ENCODE measurements at regions not wholly inside any gene's neighbourhood (a gene's known extent, or its start where the extent isn't known, plus 50 kb on each side); places are given as distances from the start of the nearest gene placed in this dataset.

GRCh38 chr3:152677491-152677890 lies 157.4 kb upstream of the P2RY1 start:
- Histone ChIP-seq H3K4me1 (ENCODE audit: insufficient read depth) (no peaks in the 10 kb centered on the region), H3F3A (replicated peaks; ENCODE audit: low read depth) (no peaks in the 10 kb centered on the region), H3K79me2 (replicated peaks; ENCODE audit: insufficient read depth) (no peaks in the 10 kb centered on the region), H2AFZ (no peak overlapping the region), H3K36me3 (ENCODE audit: insufficient read depth) (no peaks in the 10 kb centered on the region), H3K4me3 (no peak overlapping the region), H3K9me2 (ENCODE audit: insufficient read depth) (peaks cover 9% of the 10 kb centered on the region; the same call in 1 of the 2 replicates), H3K4me2 (no peak overlapping the region), H4K20me1 (replicated peaks; ENCODE audit: insufficient read depth) (no peaks in the 10 kb centered on the region), H3K27ac (ENCODE audit: low read depth) (no peak overlapping the region), H3K27me3 (ENCODE audit: insufficient read depth) (no peaks in the 10 kb centered on the region)
- Mint-ChIP-seq H3K9me3 (no peaks in the 10 kb centered on the region), H3K4me3 (no peak overlapping the region), H3K27me3 (ENCODE audit: insufficient read depth, low read depth, poor library complexity) (no peaks in the 10 kb centered on the region), H3K36me3 (ENCODE audit: low read depth) (no peaks in the 10 kb centered on the region), H3K27ac (no peak overlapping the region), H3K4me1 (peaks cover 3% of the 10 kb centered on the region)
- ATAC-seq (no peak), DNase-seq (ENCODE audit: low spot score) (no peak)
- TF ChIP-seq ZNF331 (CRISPR knock-in tag; IDR thresholded peaks at IDR 0.05; ENCODE audit: low read depth) (no peak), STAT1 (IDR thresholded peaks at IDR 0.05; ENCODE audit: unreplicated experiment) (no peak), JUNB (IDR thresholded peaks at IDR 0.05; ENCODE audit: unreplicated experiment) (no peak), CREB1 (CRISPR knock-in tag; IDR thresholded peaks at IDR 0.05; ENCODE audit: low read depth) (no peak), POLR2AphosphoS5 (IDR thresholded peaks at IDR 0.05; ENCODE audit: low read depth) (no peak), EZH2phosphoT487 (IDR thresholded peaks at IDR 0.05; ENCODE audit: unreplicated experiment) (no peak)
- TF ChIP-seq, protein P1, sequence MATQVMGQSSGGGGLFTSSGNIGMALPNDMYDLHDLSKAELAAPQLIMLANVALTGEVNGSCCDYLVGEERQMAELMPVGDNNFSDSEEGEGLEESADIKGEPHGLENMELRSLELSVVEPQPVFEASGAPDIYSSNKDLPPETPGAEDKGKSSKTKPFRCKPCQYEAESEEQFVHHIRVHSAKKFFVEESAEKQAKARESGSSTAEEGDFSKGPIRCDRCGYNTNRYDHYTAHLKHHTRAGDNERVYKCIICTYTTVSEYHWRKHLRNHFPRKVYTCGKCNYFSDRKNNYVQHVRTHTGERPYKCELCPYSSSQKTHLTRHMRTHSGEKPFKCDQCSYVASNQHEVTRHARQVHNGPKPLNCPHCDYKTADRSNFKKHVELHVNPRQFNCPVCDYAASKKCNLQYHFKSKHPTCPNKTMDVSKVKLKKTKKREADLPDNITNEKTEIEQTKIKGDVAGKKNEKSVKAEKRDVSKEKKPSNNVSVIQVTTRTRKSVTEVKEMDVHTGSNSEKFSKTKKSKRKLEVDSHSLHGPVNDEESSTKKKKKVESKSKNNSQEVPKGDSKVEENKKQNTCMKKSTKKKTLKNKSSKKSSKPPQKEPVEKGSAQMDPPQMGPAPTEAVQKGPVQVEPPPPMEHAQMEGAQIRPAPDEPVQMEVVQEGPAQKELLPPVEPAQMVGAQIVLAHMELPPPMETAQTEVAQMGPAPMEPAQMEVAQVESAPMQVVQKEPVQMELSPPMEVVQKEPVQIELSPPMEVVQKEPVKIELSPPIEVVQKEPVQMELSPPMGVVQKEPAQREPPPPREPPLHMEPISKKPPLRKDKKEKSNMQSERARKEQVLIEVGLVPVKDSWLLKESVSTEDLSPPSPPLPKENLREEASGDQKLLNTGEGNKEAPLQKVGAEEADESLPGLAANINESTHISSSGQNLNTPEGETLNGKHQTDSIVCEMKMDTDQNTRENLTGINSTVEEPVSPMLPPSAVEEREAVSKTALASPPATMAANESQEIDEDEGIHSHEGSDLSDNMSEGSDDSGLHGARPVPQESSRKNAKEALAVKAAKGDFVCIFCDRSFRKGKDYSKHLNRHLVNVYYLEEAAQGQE (IDR thresholded peaks at IDR 0.05; ENCODE audit: unreplicated experiment): no peak

DNA sequence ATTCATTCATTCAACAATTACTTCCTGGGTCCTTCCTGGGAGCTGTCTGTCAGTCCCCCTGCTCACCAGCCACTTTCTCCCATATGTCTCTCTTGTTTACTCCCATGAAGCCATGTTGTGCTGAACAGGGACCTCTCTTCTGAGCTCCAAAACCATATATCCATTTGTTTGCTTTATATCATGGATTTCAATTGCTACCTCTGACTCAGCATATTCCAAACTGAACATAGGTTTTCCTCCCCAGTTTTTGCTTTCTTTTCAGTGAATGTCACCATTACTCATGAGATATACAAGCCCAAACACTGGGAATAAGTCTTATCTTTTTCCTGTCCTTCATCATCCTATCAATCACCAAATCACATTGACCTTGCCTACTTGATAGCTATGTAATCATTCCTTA lies 152.5 kb upstream of the P2RY1 start:
- Histone ChIP-seq H3K9me2 (ENCODE audit: insufficient read depth) (peaks cover 8% of the 10 kb centered on the region; the same call in 1 of the 2 replicates), H2AFZ (no peak overlapping the region), H3K79me2 (replicated peaks; ENCODE audit: insufficient read depth) (no peaks in the 10 kb centered on the region), H3K27me3 (ENCODE audit: insufficient read depth) (no peaks in the 10 kb centered on the region), H3K27ac (ENCODE audit: low read depth) (no peak overlapping the region), H3F3A (replicated peaks; ENCODE audit: low read depth) (no peaks in the 10 kb centered on the region), H3K4me1 (ENCODE audit: insufficient read depth) (no peaks in the 10 kb centered on the region), H4K20me1 (replicated peaks; ENCODE audit: insufficient read depth) (no peaks in the 10 kb centered on the region), H3K4me3 (no peak overlapping the region), H3K36me3 (ENCODE audit: insufficient read depth) (no peaks in the 10 kb centered on the region), H3K4me2 (no peak overlapping the region)
- no peaks in the 10 kb centered on the region for H3K27me3 Mint-ChIP-seq (ENCODE audit: insufficient read depth, low read depth, poor library complexity)
- no peak for ATAC-seq
- H3K36me3 Mint-ChIP-seq (ENCODE audit: low read depth): peaks cover 4% of the 10 kb centered on the region; the same call in 2 of the 3 replicates
- no peaks in the 10 kb centered on the region for H3K4me1 Mint-ChIP-seq
- no peak overlapping the region for H3K4me3 Mint-ChIP-seq
- H3K27ac Mint-ChIP-seq: no peak overlapping the region
- peaks cover 12% of the 10 kb centered on the region for H3K9me3 Mint-ChIP-seq
- no peak for DNase-seq (ENCODE audit: low spot score)
- no peak for TF ChIP-seq ZNF462 (CRISPR knock-in tag; IDR thresholded peaks at IDR 0.05)
- no peak for TF ChIP-seq ZNF331 (CRISPR knock-in tag; IDR thresholded peaks at IDR 0.05; ENCODE audit: low read depth)
- TF ChIP-seq, protein P1 (IDR thresholded peaks at IDR 0.05; ENCODE audit: unreplicated experiment): no peak
- TF ChIP-seq JUNB (IDR thresholded peaks at IDR 0.05; ENCODE audit: unreplicated experiment): no peak
- no peak for TF ChIP-seq EZH2 (IDR thresholded peaks at IDR 0.05; ENCODE audit: low read depth, unreplicated experiment)
